ENCODE measurements at regions not wholly inside any gene's neighbourhood (a gene's known extent, or its start where the extent isn't known, plus 50 kb on each side); places are given as distances from the start of the nearest gene placed in this dataset.

- TF ChIP-seq YY1 (IDR thresholded peaks at IDR 0.05) (no peak), HNF4A (conservative IDR thresholded peaks at IDR 0.05) (no peak), CTCF (IDR thresholded peaks at IDR 0.05; ENCODE audit: low read depth, low read length, missing input control) (no peak), EGR1 (IDR thresholded peaks at IDR 0.05; ENCODE audit: low read depth in 2 of 2) (no peak), GABPA (IDR thresholded peaks at IDR 0.05 in 1 of 2, conservative IDR thresholded peaks at IDR 0.05 in 1 of 2) (no peak)
- TF ChIP-seq, protein P1, sequence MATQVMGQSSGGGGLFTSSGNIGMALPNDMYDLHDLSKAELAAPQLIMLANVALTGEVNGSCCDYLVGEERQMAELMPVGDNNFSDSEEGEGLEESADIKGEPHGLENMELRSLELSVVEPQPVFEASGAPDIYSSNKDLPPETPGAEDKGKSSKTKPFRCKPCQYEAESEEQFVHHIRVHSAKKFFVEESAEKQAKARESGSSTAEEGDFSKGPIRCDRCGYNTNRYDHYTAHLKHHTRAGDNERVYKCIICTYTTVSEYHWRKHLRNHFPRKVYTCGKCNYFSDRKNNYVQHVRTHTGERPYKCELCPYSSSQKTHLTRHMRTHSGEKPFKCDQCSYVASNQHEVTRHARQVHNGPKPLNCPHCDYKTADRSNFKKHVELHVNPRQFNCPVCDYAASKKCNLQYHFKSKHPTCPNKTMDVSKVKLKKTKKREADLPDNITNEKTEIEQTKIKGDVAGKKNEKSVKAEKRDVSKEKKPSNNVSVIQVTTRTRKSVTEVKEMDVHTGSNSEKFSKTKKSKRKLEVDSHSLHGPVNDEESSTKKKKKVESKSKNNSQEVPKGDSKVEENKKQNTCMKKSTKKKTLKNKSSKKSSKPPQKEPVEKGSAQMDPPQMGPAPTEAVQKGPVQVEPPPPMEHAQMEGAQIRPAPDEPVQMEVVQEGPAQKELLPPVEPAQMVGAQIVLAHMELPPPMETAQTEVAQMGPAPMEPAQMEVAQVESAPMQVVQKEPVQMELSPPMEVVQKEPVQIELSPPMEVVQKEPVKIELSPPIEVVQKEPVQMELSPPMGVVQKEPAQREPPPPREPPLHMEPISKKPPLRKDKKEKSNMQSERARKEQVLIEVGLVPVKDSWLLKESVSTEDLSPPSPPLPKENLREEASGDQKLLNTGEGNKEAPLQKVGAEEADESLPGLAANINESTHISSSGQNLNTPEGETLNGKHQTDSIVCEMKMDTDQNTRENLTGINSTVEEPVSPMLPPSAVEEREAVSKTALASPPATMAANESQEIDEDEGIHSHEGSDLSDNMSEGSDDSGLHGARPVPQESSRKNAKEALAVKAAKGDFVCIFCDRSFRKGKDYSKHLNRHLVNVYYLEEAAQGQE (IDR thresholded peaks at IDR 0.05): no peak
Measured at GRCh38 chrX:43008356-43008755, 230.4 kb upstream of the PPP1R2C start.

All from liver (tissue), 3 donors.